ENCODE measurements at regions not wholly inside any gene's neighbourhood (a gene's known extent, or its start where the extent isn't known, plus 50 kb on each side); places are given as distances from the start of the nearest gene placed in this dataset.

DNA sequence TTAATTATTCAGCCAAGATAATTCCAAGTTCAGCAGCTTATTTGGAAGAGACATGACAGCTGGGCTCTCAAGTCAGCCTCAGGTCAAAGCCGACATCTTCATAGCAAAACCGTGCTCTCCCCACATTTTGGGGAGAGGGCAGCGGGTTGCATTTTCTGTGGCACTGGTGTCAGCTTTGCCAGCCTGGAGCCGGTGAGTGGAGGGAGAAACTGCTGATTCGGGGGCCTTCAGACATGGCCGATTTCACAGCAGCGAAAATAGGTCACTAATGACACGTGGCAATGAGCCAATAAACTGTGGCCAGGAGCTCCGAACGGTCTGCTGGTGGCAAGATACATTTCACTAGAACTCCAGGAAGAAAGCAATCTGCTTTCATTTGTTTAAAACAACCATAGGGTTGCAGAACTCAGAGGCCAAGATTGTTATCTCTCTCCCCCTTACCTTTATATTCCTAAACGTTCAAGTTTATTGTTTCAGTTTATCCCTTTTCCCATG lies 173.2 kb downstream of the CAND1 start:
- TF ChIP-seq, protein P1, sequence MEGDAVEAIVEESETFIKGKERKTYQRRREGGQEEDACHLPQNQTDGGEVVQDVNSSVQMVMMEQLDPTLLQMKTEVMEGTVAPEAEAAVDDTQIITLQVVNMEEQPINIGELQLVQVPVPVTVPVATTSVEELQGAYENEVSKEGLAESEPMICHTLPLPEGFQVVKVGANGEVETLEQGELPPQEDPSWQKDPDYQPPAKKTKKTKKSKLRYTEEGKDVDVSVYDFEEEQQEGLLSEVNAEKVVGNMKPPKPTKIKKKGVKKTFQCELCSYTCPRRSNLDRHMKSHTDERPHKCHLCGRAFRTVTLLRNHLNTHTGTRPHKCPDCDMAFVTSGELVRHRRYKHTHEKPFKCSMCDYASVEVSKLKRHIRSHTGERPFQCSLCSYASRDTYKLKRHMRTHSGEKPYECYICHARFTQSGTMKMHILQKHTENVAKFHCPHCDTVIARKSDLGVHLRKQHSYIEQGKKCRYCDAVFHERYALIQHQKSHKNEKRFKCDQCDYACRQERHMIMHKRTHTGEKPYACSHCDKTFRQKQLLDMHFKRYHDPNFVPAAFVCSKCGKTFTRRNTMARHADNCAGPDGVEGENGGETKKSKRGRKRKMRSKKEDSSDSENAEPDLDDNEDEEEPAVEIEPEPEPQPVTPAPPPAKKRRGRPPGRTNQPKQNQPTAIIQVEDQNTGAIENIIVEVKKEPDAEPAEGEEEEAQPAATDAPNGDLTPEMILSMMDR (IDR thresholded peaks at IDR 0.05; ENCODE audit: borderline replicate concordance, extremely low read depth, low read length, poor library complexity, severe bottlenecking) = no peak
- no peak for TF ChIP-seq EZH2 (IDR thresholded peaks at IDR 0.05; ENCODE audit: borderline replicate concordance, low read depth, low read length, severe bottlenecking)
